Calu3 (cell line): ENCODE measurements at regions not wholly inside any gene's neighbourhood (a gene's known extent, or its start where the extent isn't known, plus 50 kb on each side); places are given as distances from the start of the nearest gene placed in this dataset.
A peak's percentile ranks its signal among the peaks of the same experiment; 100 is the strongest.

Experiments used
- BruUV-seq: library from RNA; stranded (reverse); fragments of 400-500 nt; replicated peaks from 2 replicates; lab custom pipeline; 2021; lab: Mats Ljungman, UMichigan
- CTCF ChIA-PET: fragments of 300-600 bp; sonication (Branson Sonifier 250); formaldehyde crosslinking; loops from one replicate; lab custom pipeline; 2022; ENCODE audit warnings: antibody characterized with exemption; lab: Charles Lee
- DNase-seq: peaks from one replicate; pipeline ENCODE4 v3.0.0; 2022
- H3K27ac Mint-ChIP-seq: one replicate; pipeline ENCODE4 v1.8.0; 2022; ENCODE audit warnings: mixed read lengths; ENCODE audit not compliant: unreplicated experiment
- H3K27me3 Mint-ChIP-seq: one replicate; pipeline ENCODE4 v1.8.0; 2022; ENCODE audit warnings: mixed read lengths; ENCODE audit not compliant: unreplicated experiment
- H3K36me3 Mint-ChIP-seq: one replicate; pipeline ENCODE4 v1.8.0; 2022; ENCODE audit warnings: mild to moderate bottlenecking, moderate library complexity, mixed read lengths; ENCODE audit not compliant: insufficient read depth, unreplicated experiment
- H3K4me1 Mint-ChIP-seq: one replicate; pipeline ENCODE4 v1.8.0; 2022; ENCODE audit warnings: mild to moderate bottlenecking, low read depth, mixed read lengths; ENCODE audit not compliant: unreplicated experiment
- H3K4me3 Mint-ChIP-seq: one replicate; pipeline ENCODE4 v1.8.0; 2022; ENCODE audit warnings: mild to moderate bottlenecking, low read depth, moderate library complexity, mixed read lengths; ENCODE audit not compliant: unreplicated experiment
- H3K9me3 Mint-ChIP-seq: one replicate; pipeline ENCODE4 v1.8.0; 2022; ENCODE audit warnings: low read depth, mixed read lengths; ENCODE audit not compliant: unreplicated experiment
- CTCF ChIP-seq: fragments of 200-600 bp; IDR thresholded peaks from one replicate; pipeline ENCODE4 v1.8.0; 2022; ENCODE audit warnings: antibody characterized with exemption; ENCODE audit not compliant: unreplicated experiment
- intact Hi-C: fragments of 100-400 bp; cut with micrococcal nuclease; formaldehyde crosslinking; loops from one replicate; pipeline ENCODE4 v1.10.0; 2022; ENCODE audit not compliant: unreplicated experiment

GRCh38 chr2:53087262-53087873, 680.2 kb upstream of the CHAC2 start:
- no TSS peak for BruUV-seq

DNA sequence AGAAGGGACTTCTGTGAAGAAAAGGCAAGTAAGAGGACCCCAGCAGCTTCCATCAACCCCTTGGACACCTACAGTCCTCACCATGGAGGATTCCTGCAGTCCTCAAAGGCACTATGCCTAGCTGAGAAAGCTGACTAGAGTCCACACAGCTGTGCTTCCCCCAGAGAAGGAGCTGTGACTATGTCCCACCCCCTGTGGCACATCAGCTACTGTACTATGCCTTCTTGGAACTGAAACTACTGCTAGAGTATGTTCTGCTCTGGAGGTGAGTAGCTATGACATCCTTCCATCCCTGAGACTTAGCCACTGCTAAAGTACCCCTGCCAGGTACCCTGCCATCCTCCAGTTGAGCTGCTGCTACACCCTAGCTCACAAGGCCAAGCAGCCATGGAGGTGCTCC, 690.2 kb upstream of the CHAC2 start:
- no peaks in the 10 kb centered on the region for H3K4me1 Mint-ChIP-seq

More at GRCh38 chr2:53087262-53087873, 680.2 kb upstream of the CHAC2 start:
- DNase-seq = no peak
- CTCF ChIA-PET = no interaction called here
- Mint-ChIP-seq H3K4me1 (peaks cover 43% of the 10 kb centered on the region), H3K36me3 (no peaks in the 10 kb centered on the region), H3K9me3 (peaks cover 3% of the 10 kb centered on the region), H3K27ac (peak overlapping the region; percentile 14), H3K4me3 (no peak overlapping the region), H3K27me3 (no peaks in the 10 kb centered on the region)
- TF ChIP-seq CTCF = no peak
- intact Hi-C loops = no loop called here

DNA sequence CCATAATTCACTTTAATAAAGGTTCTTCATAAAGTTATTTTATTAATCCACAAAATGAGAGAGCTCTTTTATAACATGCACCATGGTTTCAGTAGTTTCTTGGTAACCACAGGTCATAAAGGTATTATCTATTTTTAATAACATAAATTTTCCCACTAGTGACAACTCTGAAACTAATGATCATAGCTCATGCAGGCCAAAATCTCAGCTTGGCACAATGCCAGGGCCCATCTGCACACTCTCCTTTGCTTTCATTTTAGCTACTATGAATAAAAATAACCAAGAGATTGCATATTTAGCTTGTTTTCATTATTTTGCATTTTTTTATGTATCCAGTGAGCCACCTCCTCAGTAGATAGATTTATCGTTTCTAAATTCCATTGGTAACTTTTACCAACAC, 691.8 kb upstream of the CHAC2 start:
- DNase-seq = no peak
- intact Hi-C loops = no loop called here
- CTCF ChIA-PET = no interaction called here
- no peaks in the 10 kb centered on the region for H3K4me1 Mint-ChIP-seq
- no peak overlapping the region for H3K4me3 Mint-ChIP-seq
- no TSS peak for BruUV-seq
- no peak overlapping the region for H3K27ac Mint-ChIP-seq
- TF ChIP-seq CTCF = no peak
- no peaks in the 10 kb centered on the region for H3K9me3 Mint-ChIP-seq
- H3K27me3 Mint-ChIP-seq = no peaks in the 10 kb centered on the region
- H3K36me3 Mint-ChIP-seq = no peaks in the 10 kb centered on the region

More for the DNA sequence above, 690.2 kb upstream of the CHAC2 start:
- no peaks in the 10 kb centered on the region for H3K36me3 Mint-ChIP-seq
- intact Hi-C loops = no loop called here
- no peaks in the 10 kb centered on the region for H3K27me3 Mint-ChIP-seq
- no peak overlapping the region for H3K27ac Mint-ChIP-seq
- H3K9me3 Mint-ChIP-seq = no peaks in the 10 kb centered on the region
- DNase-seq = no peak
- no TSS peak for BruUV-seq
- CTCF ChIA-PET = interaction anchor here (0.6 kb wide), 1 partner anchor 14 kb away, joined by 3 read pairs; no protein-coding TSS in a partner anchor
- no peak for TF ChIP-seq CTCF
- no peak overlapping the region for H3K4me3 Mint-ChIP-seq

- CTCF ChIA-PET = no interaction called here
- Mint-ChIP-seq H3K27me3 (no peaks in the 10 kb centered on the region), H3K9me3 (no peaks in the 10 kb centered on the region), H3K36me3 (no peaks in the 10 kb centered on the region), H3K27ac (no peak overlapping the region), H3K4me1 (peaks cover 14% of the 10 kb centered on the region), H3K4me3 (no peak overlapping the region)
- intact Hi-C loops = no loop called here
- DNase-seq = no peak
- no TSS peak for BruUV-seq
- TF ChIP-seq CTCF = no peak
These were observed 700.1 kb upstream of the CHAC2 start for GRCh38 chr2:53067533-53067932.
